ENCODE measurements at regions not wholly inside any gene's neighbourhood (a gene's known extent, or its start where the extent isn't known, plus 50 kb on each side); places are given as distances from the start of the nearest gene placed in this dataset.

- no peaks in the 10 kb centered on the region for H3K27me3 ChIP-seq
- no peaks in the 10 kb centered on the region for H3K9me3 ChIP-seq
- TF ChIP-seq POLR2AphosphoS5 (IDR thresholded peaks at IDR 0.05) (no peak), POLR2A (IDR thresholded peaks at IDR 0.05) (no peak), EP300 (IDR thresholded peaks at IDR 0.05) (no peak)
- TF ChIP-seq, protein P1, sequence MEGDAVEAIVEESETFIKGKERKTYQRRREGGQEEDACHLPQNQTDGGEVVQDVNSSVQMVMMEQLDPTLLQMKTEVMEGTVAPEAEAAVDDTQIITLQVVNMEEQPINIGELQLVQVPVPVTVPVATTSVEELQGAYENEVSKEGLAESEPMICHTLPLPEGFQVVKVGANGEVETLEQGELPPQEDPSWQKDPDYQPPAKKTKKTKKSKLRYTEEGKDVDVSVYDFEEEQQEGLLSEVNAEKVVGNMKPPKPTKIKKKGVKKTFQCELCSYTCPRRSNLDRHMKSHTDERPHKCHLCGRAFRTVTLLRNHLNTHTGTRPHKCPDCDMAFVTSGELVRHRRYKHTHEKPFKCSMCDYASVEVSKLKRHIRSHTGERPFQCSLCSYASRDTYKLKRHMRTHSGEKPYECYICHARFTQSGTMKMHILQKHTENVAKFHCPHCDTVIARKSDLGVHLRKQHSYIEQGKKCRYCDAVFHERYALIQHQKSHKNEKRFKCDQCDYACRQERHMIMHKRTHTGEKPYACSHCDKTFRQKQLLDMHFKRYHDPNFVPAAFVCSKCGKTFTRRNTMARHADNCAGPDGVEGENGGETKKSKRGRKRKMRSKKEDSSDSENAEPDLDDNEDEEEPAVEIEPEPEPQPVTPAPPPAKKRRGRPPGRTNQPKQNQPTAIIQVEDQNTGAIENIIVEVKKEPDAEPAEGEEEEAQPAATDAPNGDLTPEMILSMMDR (IDR thresholded peaks at IDR 0.05): no peak
- no peak for DNase-seq
- no peaks in the 10 kb centered on the region for H3K36me3 ChIP-seq
- no peak overlapping the region for H3K27ac ChIP-seq
- intact Hi-C loops (cut with DNase I; ENCODE audit: low total_unique reads): no loop called here
- H3K4me3 ChIP-seq: no peak overlapping the region
- peaks cover 3 to 20% (median 12%) of the 10 kb centered on the region in 4 donors for H3K4me1 ChIP-seq
- WGBS, 5 donors: 79 to 93% (median 91%) methylated on average over 4 of the region's 4 CpGs
These were observed 135.5 kb upstream of the FUT8 start for GRCh38 chr14:65277027-65277426.

GRCh38 chr14:65277580-65278270, 134.8 kb upstream of the FUT8 start:
- no peak overlapping the region for H3K4me3 ChIP-seq
- TF ChIP-seq, protein P1 (IDR thresholded peaks at IDR 0.05): no peak
- no peak for TF ChIP-seq POLR2AphosphoS5 (IDR thresholded peaks at IDR 0.05)
- no peak for TF ChIP-seq POLR2A (IDR thresholded peaks at IDR 0.05)
- no peak for TF ChIP-seq EP300 (IDR thresholded peaks at IDR 0.05)
- no peak overlapping the region for H3K27ac ChIP-seq
- no peaks in the 10 kb centered on the region for H3K9me3 ChIP-seq
- 33 to 57% (median 49%) methylated on average over 6 of the region's 6 CpGs for whole genome bisulfite sequencing, 5 donors
- DNase-seq: no peak
- H3K36me3 ChIP-seq: no peaks in the 10 kb centered on the region
- H3K27me3 ChIP-seq: no peaks in the 10 kb centered on the region
- H3K4me1 ChIP-seq: peaks cover 10 to 27% (median 19%) of the 10 kb centered on the region in 4 donors
- intact Hi-C loops (cut with DNase I; ENCODE audit: low total_unique reads): no loop called here

DNA sequence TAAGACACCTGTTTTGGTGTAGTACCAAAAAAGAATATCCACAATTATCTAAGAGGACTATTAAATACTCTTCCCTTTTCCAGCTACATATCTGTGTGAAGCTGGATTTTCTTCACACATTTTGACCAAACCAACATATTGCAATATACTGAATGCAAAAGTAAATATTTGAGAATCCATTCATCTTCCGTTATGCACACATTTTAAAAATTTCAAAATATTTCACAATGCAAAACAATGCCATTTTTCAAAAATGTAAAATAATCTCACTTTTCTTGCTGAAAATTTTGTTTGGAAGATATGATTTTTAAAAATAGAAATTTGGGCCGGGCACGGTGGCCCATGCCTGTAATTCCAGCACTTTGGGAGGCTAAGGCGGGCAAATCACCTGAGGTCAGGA, 133.9 kb upstream of the FUT8 start:
- TF ChIP-seq POLR2A (IDR thresholded peaks at IDR 0.05) (no peak), EP300 (IDR thresholded peaks at IDR 0.05) (no peak), POLR2AphosphoS5 (IDR thresholded peaks at IDR 0.05) (no peak)
- TF ChIP-seq, protein P1 (IDR thresholded peaks at IDR 0.05): no peak
- intact Hi-C loops (cut with DNase I; ENCODE audit: low total_unique reads): no loop called here
- WGBS, 5 donors: 77 to 92% (median 89%) methylated on average over 4 of the region's 4 CpGs

DNA sequence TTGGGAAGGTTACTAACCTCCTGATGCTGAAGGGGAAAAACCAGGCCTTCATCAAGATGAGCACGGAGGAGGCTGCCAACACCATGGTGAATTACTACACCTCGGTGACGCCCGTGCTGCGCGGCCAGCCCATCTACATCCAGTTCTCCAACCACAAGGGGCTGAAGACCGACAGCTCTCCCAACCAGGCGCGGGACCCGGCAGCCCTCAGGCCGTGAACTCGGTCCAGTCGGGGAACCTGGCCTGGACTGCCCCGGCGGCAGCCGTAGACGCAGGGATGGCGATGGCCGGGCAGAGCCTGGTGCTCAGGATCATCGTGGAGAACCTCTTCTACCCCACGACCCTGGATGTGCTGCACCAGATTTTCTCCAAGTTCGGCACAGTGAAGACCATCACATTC, 133.0 kb upstream of the FUT8 start:
- Histone ChIP-seq H3K27me3 (no peaks in the 10 kb centered on the region), H3K4me1 (peaks cover 18 to 43% (median 28%) of the 10 kb centered on the region in 4 donors), H3K27ac (no peak overlapping the region), H3K9me3 (no peaks in the 10 kb centered on the region), H3K36me3 (no peaks in the 10 kb centered on the region), H3K4me3 (no peak overlapping the region)
- WGBS, 5 donors: 94 to 98% (median 96%) methylated on average over 20 to 22 of the region's 22 CpGs
- no peak for TF ChIP-seq POLR2AphosphoS5 (IDR thresholded peaks at IDR 0.05)
- TF ChIP-seq EP300 (IDR thresholded peaks at IDR 0.05): no peak
- no peak for TF ChIP-seq POLR2A (IDR thresholded peaks at IDR 0.05)
- TF ChIP-seq, protein P1 (IDR thresholded peaks at IDR 0.05): no peak
- intact Hi-C loops (cut with DNase I; ENCODE audit: low total_unique reads): no loop called here
- DNase-seq: no peak

More for the DNA sequence above, 133.9 kb upstream of the FUT8 start:
- Histone ChIP-seq H3K27me3 (no peaks in the 10 kb centered on the region), H3K36me3 (no peaks in the 10 kb centered on the region), H3K27ac (no peak overlapping the region), H3K4me1 (peaks cover 18 to 36% (median 26%) of the 10 kb centered on the region in 4 donors), H3K4me3 (no peak overlapping the region), H3K9me3 (no peaks in the 10 kb centered on the region)
- no peak for DNase-seq
